ENCODE measurements at regions not wholly inside any gene's neighbourhood (a gene's known extent, or its start where the extent isn't known, plus 50 kb on each side); places are given as distances from the start of the nearest gene placed in this dataset.
A peak's percentile ranks its signal among the peaks of the same experiment; 100 is the strongest.
"Not testable (repeated sequence)": the region's sequence is repeated elsewhere in the genome, so short reads cannot be mapped to it uniquely, and the experiment has no call there.

DNA sequence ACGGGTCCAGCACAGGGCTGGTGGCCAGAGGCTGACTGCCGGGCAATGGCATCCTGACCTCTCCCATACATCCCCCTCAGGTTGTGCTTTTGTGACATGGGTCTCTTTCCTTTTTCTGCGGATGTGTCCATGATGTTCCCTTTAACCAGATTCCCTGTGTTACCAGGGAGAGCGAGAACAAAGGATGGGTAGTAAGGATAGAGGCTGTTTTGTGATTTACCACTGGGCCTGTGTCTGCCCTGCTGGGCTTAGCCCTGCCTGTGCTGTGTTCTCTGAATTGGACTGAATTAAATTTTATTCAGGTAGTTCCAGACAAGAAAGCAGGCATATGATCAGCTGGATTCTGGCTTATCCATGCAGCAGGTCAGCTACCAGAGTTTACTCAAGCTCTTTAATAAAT lies 301.6 kb downstream of the RWDD3 start:
- no peak for DNase-seq

DNA sequence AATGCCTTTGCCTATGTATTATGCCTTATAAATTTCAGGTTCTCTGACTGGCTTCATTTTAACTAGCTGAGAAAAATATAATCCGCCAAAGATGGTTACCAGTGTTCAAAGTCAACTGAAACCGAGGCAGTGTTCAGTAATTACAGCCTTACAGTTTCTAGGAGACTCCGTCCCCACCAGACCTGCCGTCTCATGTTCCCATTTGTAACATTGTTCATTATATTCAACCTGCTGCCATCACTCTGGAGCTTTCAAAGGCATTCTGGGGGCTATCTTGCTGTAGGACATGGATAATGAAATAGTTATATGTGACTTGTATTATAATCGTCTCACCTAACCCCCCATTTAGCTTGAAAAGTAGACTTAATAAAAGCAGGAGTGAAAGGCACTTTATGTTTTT lies 302.5 kb downstream of the RWDD3 start:
- no peak for DNase-seq

DNA sequence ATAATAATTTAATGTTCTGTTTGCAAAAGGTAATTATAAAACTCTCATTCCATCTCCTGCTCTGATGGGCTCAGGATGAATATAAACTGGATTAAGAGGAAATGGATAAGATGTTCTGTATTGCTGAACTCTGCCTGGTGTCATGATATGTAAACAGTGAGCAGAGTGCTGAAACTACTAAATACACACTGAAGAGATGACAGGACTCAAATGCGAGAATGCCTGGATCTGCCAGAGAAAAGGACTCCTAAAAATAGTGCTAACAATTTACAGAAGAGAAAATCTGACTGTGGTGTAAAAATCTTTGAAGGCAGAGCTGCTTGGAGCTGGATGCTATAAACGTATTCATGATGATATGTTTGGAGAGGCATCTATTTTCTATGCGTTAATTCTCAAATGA lies 303.2 kb downstream of the RWDD3 start:
- no peak for DNase-seq

DNA sequence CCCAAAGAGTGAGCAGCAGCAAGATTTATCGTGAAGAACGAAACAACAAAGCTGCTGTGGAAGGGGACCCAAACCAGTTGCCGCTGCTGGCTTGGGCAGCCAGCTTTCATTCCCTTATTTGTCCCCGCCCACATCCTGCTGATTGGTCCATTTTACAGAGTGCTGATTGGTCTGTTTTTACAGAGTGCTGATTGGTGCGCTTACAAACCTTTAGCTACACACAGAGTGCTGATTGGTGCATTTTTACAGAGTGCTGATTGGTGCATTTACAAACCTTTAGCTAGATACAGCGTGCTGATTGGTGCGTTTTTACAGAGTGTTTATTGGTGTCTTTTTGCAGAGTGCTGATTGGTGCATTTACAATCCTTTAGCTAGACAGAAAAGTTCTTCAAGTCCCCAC lies 304.2 kb downstream of the RWDD3 start:
- DNase-seq: not testable (repeated sequence)

DNA sequence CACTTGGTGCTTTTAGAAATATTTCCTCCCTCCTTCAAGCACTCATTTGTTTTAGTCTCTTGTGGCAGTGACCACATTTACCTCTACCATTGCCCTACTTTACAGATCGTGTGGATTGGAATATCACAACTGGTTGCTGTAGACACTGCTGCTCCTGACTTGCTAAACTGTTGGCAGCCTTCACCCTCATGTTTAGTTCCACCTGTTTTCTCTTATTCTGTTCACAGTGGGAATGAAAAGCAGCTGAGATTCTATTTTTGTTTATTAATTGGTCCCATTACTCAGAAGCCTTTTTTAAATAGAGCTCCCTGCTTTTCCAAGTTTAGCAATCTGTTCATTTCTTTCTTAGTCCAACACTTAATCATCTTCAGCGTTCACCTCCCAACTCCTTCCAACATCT lies 308.9 kb downstream of the RWDD3 start:
- DNase-seq: no peak

DNA sequence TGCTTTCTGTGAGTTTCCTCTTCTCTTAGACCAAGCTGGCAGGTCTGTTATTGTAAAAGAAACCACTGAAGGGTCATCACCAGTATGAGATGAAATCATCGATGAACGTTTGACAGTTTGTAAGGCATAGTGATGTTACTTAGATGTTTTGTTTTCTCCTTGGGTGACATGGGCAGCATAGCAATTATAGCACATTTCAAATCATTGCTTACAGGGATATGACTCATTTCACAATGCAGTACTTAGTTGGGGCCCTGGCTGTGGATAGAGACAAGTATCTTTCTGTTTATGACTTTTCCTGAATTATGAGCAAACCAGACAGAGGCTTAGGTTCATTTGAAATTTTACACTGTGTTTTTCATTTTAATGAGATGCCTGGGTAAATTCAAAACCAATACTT lies 313.0 kb downstream of the RWDD3 start:
- peak; percentile 8 for DNase-seq

DNA sequence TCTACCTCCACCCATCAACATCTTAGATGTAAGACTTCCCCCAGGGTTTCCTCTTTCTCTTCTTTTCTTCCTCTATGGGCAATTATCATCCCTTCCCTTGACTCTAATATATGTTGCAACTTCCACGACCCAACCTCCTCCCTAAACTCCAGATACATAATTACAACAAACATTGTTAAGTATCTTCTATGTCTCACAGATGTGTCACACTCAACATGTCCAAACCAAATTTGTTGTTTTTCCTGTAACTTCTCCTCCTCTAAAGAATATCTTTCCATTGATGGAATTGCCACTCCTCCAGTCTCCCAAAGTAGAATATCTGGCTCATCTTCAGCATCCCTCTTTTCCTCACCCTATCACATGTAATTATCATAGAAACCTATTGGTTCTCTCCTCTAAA lies 314.2 kb downstream of the RWDD3 start:
- DNase-seq: no peak

DNA sequence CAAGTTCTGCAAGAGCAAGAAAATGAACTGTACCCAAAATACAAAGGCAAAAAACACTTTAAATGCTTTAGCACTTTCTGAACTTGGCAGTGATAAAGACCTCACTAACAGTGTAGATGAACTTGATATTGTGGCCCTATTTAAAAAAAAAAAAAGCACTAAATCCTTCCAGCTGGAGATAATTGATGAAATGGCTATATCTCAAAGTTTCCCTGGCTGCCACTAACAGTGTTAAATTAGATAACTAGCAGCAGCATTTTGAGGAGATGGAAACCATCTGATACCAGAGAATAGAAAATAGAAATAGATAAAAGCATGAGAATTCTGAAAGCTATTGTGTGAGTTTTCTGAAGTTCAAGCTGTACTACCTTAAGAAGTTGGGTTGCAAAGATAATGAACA lies 317.2 kb downstream of the RWDD3 start:
- no peak for DNase-seq

DNA sequence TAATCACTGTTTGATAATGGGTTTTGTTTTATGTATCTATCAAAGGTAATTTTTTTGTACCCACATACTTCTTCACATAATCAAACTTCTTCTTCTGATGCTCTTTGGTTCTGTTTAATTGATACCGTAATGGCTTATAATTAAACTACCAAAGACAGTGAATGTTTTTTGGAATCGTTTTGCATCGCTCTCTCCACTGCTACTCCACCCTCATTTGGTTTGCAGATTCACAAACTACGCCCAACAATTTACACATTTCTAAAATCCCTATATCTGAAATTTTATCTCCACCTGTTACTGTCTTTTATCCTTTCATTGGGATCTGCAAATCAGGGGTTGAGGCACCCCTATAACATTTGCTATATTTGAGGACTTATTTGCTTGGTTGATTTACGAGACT lies 319.6 kb downstream of the RWDD3 start:
- no peak for DNase-seq

DNA sequence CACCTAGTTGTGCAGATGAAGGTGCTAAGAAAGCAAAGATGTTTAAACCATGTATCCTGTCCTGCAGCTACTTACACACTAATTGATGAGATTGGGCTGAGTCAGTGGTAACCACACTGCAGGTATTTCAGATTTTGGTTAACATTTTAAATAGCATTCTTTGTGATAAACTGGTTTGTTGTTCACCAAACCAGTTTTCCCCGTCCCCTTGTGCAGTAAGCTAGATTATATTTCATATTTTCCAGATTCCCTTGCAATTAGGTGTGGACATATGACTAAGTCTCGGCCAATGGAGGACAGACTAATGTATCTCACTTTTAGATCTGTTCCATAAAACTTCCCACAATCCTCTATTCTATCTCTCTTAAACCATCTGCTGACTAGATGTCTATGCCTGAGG lies 320.4 kb downstream of the RWDD3 start:
- no peak for DNase-seq

DNA sequence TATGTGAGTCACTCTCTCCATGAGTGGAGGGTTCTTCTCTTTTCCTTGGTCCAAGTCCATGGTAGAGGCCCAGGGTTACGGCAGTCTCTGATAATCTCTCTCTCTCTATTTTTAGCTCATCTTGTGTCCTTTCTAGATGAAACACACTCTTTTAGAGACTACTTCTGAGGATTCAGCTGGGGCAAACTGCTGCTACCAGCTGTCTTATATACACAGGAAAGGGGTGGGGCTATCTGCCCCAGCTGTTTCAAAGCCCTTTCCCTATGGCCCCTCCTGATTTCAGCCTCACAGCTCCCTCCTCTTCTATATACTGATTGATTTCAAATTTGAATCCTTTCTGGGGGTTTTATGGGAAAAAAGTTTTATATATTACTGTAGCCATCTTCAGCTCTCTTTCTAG lies 324.8 kb downstream of the RWDD3 start:
- DNase-seq: no peak

DNA sequence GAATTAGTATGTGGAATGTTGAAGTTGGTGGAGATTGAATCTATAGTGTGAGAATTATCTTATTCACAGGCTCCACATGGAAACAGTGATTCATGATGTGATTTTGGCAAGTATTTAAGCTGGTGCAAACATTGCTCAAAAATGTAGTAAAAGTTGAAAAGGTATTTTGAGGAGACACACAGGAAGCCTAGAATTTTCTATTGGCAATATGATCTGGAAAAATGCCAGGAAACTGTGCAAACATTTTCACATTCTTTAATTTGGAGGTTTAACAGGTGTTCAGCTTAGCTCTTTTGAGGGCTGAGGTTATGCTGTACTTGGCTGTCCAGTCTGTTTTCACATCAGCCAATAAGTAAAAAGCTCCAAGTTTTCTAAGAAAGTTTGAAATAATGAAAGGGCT lies 327.3 kb downstream of the RWDD3 start:
- no peak for DNase-seq

DNA sequence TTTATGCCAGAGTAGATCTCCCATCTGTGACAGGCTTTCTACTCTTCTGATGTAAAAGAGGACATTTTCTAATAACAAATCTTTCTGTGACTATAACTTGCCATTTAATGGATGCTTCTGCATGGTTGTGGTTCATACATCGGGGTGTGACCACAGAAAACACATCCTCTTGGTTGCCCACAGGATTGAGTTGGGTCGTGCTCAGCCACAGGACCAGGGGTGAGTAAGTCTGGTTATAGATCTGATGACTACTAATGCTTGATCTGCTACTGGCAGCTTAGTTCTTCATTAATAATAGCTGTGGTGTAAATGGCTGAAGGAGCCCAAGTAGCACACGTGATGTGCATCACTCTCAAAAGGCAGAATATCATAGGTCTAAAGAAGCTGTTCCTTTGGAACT lies 328.2 kb downstream of the RWDD3 start:
- no peak for DNase-seq

DNA sequence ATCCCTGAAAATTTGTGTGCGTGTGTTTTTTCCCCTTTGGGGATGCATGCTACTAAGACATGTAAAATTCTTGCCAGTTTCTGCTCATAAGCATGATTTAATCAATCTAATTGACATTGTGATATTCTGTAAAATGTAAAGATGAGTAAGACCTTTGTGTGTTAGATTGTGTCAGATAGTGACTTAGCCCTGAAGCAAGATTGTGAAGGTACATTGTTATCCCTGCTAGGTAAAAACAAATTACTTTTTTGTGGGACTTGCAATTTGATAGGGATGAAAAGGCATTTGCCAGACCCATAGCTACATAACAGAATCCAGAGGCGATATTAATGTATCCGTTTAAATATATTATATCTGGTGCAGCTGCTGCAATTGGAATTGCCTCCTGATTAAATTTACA lies 338.0 kb downstream of the RWDD3 start:
- DNase-seq: no peak

DNA sequence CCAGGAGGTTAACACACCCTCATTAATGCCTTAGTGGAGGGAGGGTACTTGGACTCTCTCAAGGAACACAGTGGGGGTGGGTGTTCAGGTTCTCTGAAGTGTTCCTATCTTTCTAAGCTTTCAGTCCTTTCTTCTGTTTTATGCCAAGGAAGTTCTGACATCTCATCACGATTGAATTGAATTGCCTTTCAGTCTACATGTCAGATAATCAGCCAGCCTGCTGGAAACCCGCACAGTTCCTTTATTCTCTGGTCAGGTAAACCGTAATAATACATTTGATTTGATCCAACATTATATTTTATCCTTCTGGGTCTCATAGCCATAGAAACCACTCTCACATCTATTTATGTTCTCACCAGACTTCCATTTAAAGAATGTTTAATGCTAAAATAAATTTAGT lies 339.0 kb downstream of the RWDD3 start:
- no peak for DNase-seq

DNA sequence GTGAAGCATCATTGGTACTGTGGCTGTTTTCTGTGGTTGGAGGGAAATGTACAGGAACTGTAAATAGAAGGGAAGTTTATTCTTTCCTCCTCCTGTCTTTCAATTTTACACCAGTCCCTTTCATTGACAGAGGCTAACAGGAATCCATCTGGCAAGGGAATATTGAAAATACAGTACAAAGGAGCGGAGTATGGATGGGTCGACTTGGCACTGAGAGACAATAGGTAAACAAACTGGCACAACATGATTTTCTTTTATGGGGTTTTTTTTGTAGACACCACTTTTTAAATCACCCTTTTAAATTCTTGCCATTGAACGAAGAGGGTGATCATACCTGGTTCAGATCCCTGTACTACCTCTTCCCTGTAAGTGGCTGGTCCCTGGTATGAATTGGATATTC lies 341.3 kb downstream of the RWDD3 start:
- DNase-seq: no peak

DNA sequence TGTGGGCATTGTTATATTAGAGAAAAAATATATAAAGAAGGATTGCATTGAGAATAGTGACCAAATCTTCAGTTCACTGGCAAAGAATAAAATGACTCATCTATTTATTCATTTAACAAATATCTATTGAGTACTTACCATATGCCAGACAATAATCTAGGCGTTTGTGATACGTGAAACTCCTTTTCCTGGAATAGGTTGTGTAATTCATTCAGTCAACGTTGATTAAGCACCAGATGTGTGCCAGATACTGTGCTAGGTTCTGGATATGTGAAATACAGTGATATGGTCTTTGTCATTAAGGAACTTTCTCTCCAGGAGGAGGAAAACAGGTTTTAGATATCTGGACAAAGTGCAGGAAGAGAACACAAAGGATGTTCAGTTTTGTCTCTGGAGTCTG lies 344.5 kb downstream of the RWDD3 start:
- DNase-seq: no peak

DNA sequence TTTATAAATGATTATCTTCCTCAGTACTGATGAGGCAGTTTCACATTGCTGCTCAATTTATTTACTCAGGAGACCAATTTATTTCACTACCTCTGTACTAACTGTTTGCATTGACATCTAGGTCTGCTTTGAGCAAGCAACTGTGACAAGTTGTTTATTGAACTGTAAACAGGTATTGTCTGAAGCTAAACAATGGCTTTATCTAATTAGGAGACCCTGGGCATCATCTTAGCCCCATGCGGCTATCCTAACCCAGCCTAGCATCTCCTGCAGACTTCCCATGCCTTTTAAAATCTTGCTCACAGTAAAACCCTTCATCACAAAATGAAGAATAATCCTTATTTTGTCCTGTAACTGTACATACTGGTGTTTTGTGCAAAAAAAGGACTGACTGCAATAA lies 348.2 kb downstream of the RWDD3 start:
- no peak for DNase-seq

DNA sequence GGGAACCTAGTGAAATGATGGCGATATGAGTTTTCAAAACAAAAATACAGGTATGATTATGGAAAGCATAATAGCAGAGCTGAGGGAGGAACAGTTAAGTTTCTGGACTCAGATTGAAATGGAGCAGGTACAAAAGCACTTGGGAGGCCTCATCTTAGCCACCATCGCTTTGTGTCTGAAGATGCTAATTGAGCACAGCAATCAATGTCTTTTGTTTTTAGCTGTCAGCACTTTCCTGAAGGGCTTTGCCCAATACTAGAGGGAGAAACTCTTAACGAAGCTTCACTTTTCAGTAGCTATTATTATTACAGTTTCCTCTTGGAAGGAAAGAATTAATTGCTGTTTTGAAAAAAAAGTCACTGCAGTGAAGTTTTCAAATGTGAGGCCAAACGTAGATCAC lies 348.7 kb downstream of the RWDD3 start:
- DNase-seq: no peak

DNA sequence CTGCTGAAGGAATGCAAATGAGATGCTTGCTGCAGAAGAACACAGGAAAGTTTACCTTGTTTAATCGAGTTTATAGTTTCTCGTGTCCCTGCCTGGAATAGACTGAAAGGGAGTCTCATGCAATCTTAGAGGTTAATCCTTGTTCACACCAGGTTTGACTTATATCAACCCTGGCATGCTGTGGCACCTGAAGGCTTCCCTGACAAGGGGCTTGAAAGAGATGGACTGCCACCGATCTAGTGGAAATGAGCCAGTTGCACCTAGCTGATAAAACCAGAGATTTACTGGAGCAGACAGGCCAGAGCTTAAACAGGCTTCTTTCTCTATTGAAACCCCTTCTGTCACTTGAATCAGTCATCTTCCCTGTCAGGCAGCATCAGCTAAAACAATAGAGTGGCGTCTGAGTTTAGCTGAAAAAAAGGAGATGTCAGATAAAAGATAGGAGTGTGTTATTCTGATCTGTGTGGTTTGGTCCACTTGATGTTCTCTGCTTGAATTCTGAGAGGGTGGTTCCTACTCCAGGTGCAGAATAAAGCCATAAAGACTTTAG lies 349.7 kb downstream of the RWDD3 start:
- DNase-seq: no peak

DNA sequence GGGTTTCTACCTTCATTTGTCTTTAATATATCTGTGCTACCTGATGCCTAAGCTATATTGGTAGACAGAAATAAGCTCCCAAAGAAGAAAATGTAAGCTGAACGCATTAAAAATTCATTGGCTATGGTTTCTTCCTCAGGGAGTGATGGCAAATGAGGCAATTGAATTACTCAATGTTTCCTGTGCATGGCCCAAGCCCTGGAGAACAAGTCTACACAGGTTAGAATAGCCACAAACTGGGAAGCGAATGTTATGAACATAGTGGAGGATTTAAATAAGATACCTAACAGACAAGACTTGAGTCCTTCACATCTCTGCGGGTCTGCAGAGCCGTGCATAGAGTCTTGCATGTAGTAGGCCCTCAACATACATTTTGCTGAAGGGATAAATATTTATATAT lies 350.3 kb downstream of the RWDD3 start:
- no peak for DNase-seq

DNA sequence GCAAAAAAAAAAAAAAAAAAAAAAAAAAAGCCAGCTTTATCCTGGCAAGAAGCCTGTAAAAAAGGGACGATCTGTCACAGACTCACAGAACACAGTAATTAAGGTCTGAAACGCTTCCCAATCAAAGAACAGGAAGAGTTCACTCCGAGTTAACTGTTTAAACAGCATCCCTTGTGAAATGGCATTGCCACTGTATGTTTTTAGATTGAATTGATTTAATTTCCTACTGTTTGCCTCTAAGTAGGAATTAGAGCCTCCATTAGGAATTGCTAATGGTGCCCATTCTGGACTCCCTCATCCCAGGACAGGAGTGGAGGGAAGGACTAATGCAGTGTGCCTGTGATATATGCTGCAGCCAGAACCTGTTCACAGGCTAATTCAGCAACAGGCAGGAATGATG lies 370.8 kb downstream of the RWDD3 start:
- DNase-seq: no peak

DNA sequence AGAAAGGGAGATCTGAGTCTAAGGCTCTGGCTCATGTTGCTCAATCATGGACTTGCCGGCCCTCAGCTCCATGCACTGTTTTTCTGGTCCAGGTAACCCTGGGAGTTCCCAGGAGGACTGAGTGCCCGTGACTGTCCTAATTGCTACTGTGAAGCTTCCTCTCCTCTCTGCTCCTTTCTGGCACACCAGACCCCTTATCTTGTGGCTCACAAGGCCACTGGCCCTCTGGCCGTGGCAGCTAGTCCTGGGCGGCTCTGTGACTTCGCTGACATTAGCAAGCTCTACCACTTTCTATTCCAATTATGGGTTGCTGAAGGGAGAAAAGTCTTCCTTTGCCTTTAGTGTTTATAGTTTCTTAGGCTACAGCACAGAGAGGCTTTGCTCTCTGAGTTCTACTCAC lies 380.2 kb downstream of the RWDD3 start:
- no peak for DNase-seq

DNA sequence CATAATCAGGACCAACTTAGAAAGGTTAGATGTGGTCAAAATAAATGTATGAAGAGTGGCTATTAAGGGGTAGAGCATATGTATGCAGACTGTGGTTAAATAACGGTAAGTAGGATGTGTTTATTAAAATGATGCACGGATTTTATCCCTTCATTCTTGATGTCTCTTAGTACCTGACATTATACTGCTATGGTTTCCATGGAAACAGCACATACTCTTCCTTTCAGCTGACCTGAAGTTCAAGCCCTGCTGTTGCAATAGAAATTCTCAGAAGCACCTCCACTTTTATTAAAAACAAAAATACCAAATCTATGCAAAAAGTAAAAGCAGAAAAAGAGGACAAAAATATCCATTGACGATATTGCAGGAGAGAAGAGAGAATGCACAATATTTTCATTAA lies 381.4 kb downstream of the RWDD3 start:
- DNase-seq: no peak

DNA sequence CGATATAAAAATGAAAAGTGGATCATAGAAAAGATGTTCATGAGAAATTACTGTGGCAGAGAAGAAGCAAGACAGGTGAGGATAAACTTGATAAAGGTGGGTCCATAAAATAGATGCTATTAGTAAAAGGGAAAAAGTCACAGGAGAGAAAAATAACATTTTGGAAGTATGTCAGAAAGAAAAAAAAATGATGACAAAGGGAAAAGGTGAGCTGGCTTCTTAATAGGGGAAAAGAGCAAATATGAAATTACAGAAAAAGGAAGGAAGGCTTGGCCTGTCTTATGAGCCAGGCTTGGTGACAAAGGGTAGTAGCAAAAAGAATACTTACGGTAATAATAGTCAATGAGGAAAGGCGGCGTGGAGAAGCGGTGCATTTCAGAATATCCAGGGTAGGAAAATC lies 386.1 kb downstream of the RWDD3 start:
- DNase-seq: no peak

DNA sequence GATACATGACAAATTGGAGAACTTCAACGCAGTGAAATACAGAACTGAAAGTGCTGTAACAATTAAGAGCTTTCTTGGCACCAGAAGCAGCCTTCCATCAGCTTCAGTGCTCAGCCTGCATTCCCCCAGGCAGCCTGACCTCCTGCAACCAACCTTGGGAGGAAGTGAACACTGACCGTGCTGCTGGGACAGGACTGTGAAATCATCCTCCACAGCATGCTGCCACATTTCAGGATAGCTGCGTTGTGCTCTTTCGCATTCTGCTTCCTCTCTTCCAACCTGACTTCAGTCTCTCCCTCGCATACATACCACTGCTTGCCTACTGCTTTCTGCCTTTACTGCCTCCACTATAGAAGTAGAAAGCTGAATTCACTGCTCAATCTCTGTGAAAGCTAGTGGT lies 388.6 kb downstream of the RWDD3 start:
- DNase-seq: no peak

All from fibroblast of skin of scalp (primary cell).